HPDE6-E6E7 (cell line): ENCODE measurements at regions not wholly inside any gene's neighbourhood (a gene's known extent, or its start where the extent isn't known, plus 50 kb on each side); places are given as distances from the start of the nearest gene placed in this dataset.

Experiments
- DNase-seq: peaks from one replicate; pipeline ENCODE4 v3.0.0; 2011; ENCODE audit warnings: missing footprints; ENCODE audit errors: extremely low spot score

DNA sequence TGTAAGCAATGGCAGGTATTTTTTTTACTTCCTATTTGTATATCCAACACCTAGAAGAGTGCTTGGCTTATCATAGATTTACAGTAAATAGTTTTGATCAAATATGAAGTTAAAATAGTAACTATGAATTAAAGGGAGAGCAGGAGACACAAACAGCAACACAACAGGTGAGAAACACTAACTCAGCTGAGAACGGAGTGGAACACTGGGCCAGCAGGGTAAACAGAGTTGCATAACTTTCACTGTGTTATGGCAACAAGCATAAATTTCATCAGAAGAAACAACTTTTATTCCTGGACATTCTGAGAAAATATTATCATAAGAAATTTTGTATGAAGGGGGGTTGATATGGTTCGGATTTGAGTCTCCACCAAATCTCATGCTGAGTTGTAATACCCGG, 52.2 kb upstream of the SMIM30 start:
- DNase-seq: no peak
